B cell (primary cell): ENCODE measurements at regions not wholly inside any gene's neighbourhood (a gene's known extent, or its start where the extent isn't known, plus 50 kb on each side); places are given as distances from the start of the nearest gene placed in this dataset.

Experiments used
- ATAC-seq: fragments of 200-7000 bp; cut with Tn5 transposase; one replicate; pipeline ENCODE4 v1.10.0; 2021; ENCODE audit warnings: low read depth, mild to moderate bottlenecking, moderate number of reproducible peaks, moderate library complexity
- CTCF ChIA-PET: fragments of 350-600 bp; sonication (Branson Sonifier 250); formaldehyde crosslinking; loops from one replicate; lab custom pipeline; 2021; ENCODE audit warnings: antibody characterized with exemption, inconsistent platforms; lab: Charles Lee
- POLR2A ChIA-PET: fragments of 350-600 bp; sonication (Branson Sonifier 250); formaldehyde crosslinking; loops from one replicate; lab custom pipeline; 2021; ENCODE audit warnings: antibody characterized with exemption; lab: Charles Lee
- DNase-seq: peaks from one replicate; pipeline ENCODE4 v3.0.0; 2013
- H2AFZ ChIP-seq: 2 replicates; pipeline ENCODE4 v1.6.1; 2012; ENCODE audit warnings: mild to moderate bottlenecking, low read depth, low read length; ENCODE audit not compliant: insufficient read depth, poor library complexity, severe bottlenecking
- H3K27ac ChIP-seq, 2 donors: 1 replicate in 1 of 2; 2 replicates in 1 of 2; pipeline ENCODE4 v1.5.1; 2012 to 2013; ENCODE audit warnings: low read length in 2 of 2, mild to moderate bottlenecking in 2 of 2, moderate library complexity in 1 of 2
- H3K27me3 ChIP-seq, 4 experiments: fragments of 200-600 bp in 1 of 4; sonication (generic) in 1 of 4; replicated peaks in 1 of 4; 1 replicate in 2 of 4; 2 replicates in 2 of 4; pipeline versions ENCODE4 v1.6.1 to v1.7.0; 2013 to 2016; ENCODE audit warnings: low read length in 3 of 4, mild to moderate bottlenecking in 2 of 4, mixed read lengths in 1 of 4, moderate library complexity in 1 of 4; ENCODE audit not compliant: insufficient read depth in 4 of 4, control insufficient read depth in 3 of 4; ENCODE audit errors: control extremely low read depth in 1 of 4
- H3K36me3 ChIP-seq, 2 experiments: replicated peaks in 1 of 2; 1 replicate in 1 of 2; 2 replicates in 1 of 2; pipeline versions ENCODE4 v1.6.1 to v1.7.1; 2013; ENCODE audit warnings: low read length in 1 of 2; ENCODE audit not compliant: insufficient read depth in 2 of 2, control insufficient read depth in 1 of 2; ENCODE audit errors: control extremely low read depth in 1 of 2, extremely low read depth in 1 of 2
- H3K4me1 ChIP-seq, 2 donors: fragments of 200-600 bp in 1 of 2; sonication (generic) in 1 of 2; 1 replicate in 1 of 2; 2 replicates in 1 of 2; pipeline versions ENCODE4 v1.5.1 to v1.6.1; 2013 to 2017; ENCODE audit warnings: low read length in 2 of 2; ENCODE audit not compliant: control insufficient read depth in 2 of 2, insufficient read depth in 2 of 2
- H3K4me2 ChIP-seq: replicated peaks from 2 replicates; pipeline ENCODE3; 2012; ENCODE audit warnings: mild to moderate bottlenecking, low read depth, low read length; ENCODE audit not compliant: poor library complexity, severe bottlenecking
- H3K4me3 ChIP-seq, 5 experiments: fragments of 200-600 bp in 1 of 5; sonication (generic) in 1 of 5; 1 replicate in 3 of 5; 2 replicates in 2 of 5; pipeline versions ENCODE4 v1.5.1 to v1.7.0; 2011 to 2016; ENCODE audit warnings: low read length in 4 of 5, mild to moderate bottlenecking in 4 of 5, low read depth in 2 of 5, control low read depth in 1 of 5, moderate library complexity in 1 of 5; ENCODE audit not compliant: insufficient read depth in 1 of 5; ENCODE audit errors: control extremely low read depth in 1 of 5, extremely low read depth in 1 of 5
- H3K79me2 ChIP-seq: fragments of 200-600 bp; sonication (generic); one replicate; pipeline ENCODE4 v1.6.0; 2016; ENCODE audit warnings: low read length; ENCODE audit not compliant: control insufficient read depth, insufficient read depth
- H3K9ac ChIP-seq: fragments of 200-600 bp; sonication (generic); 2 replicates; pipeline ENCODE4 v1.6.1; 2017; ENCODE audit warnings: mild to moderate bottlenecking, low read length, moderate library complexity
- H3K9me3 ChIP-seq, 3 donors: one replicate each; pipeline versions ENCODE4 v1.6.1 to v1.7.1; 2013; ENCODE audit warnings: low read length in 2 of 3; ENCODE audit not compliant: control insufficient read depth in 2 of 3, insufficient read depth in 1 of 3; ENCODE audit errors: control extremely low read depth in 1 of 3
- H4K20me1 ChIP-seq: 2 replicates; pipeline ENCODE4 v1.6.0; 2012; ENCODE audit warnings: mild to moderate bottlenecking, low read length; ENCODE audit not compliant: insufficient read depth, control insufficient read depth, poor library complexity, severe bottlenecking
- H3K27ac Mint-ChIP-seq: one replicate; pipeline ENCODE4 v1.8.0; 2021; ENCODE audit warnings: mixed read lengths
- H3K27me3 Mint-ChIP-seq: one replicate; pipeline ENCODE4 v1.8.0; 2021; ENCODE audit warnings: mixed read lengths
- H3K4me1 Mint-ChIP-seq: one replicate; pipeline ENCODE4 v1.8.0; 2021; ENCODE audit warnings: mixed read lengths
- H3K4me3 Mint-ChIP-seq: one replicate; pipeline ENCODE4 v1.8.0; 2021; ENCODE audit warnings: mixed read lengths
- H3K9me3 Mint-ChIP-seq: one replicate; pipeline ENCODE4 v1.8.0; 2022; ENCODE audit warnings: mixed read lengths; ENCODE audit not compliant: insufficient read depth
- EZH2 ChIP-seq: IDR thresholded peaks from 2 replicates; pipeline ENCODE4 v1.6.1; 2012; ENCODE audit warnings: borderline replicate concordance, low read depth, mild to moderate bottlenecking, moderate library complexity, low read length; ENCODE audit not compliant: insufficient read depth, poor library complexity, severe bottlenecking
- WGBS: methylation state at CpG from one replicate; pipeline ENCODE4 v1.1.5; 2013; ENCODE audit warnings: missing lambda C conversion rate; ENCODE audit not compliant: insufficient coverage; 5-methylcytosine and 5-hydroxymethylcytosine counted together
- intact Hi-C: fragments of 100-400 bp; cut with micrococcal nuclease; formaldehyde crosslinking; loops from one replicate; pipeline ENCODE4 v1.10.0; 2022
- TF ChIP-seq, protein P1 (sequence below): fragments of 200-600 bp; IDR thresholded peaks from one replicate; pipeline ENCODE4 v1.8.0; 2022; ENCODE audit warnings: antibody characterized with exemption, mild to moderate bottlenecking

DNA sequence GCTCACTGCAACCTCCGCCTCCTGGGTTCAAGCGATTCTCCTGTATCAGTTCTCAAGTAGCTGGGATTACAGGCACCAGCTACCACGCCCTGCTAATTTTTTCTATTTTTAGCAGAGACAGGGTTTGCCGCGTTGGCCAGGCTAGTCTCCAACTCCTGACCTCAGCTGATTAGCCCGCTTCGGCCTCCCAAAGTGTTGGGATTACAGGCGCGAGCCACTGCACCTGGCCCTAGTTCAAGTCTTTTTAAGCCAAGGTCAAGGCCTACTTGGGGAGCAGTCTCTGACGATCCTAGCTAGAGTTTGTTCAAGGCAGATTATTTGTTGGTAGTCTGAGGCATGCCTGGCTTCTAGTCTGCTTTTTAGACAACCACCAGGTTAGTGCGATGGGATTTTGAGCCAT, 709.5 kb upstream of the COBL start:
- Histone ChIP-seq H3K4me1 (no peaks in the 10 kb centered on the region), H2AFZ (no peak overlapping the region), H3K9me3 (peaks cover 0 to 6% (median 0%) of the 10 kb centered on the region in 3 donors), H3K4me3 (no peak overlapping the region), H3K79me2 (no peaks in the 10 kb centered on the region), H3K27ac (no peak overlapping the region), H3K9ac (no peak overlapping the region), H4K20me1 (no peaks in the 10 kb centered on the region), H3K36me3 (no peaks in the 10 kb centered on the region), H3K27me3 (no peaks in the 10 kb centered on the region), H3K4me2 (no peak overlapping the region)
- TF ChIP-seq, protein P1, sequence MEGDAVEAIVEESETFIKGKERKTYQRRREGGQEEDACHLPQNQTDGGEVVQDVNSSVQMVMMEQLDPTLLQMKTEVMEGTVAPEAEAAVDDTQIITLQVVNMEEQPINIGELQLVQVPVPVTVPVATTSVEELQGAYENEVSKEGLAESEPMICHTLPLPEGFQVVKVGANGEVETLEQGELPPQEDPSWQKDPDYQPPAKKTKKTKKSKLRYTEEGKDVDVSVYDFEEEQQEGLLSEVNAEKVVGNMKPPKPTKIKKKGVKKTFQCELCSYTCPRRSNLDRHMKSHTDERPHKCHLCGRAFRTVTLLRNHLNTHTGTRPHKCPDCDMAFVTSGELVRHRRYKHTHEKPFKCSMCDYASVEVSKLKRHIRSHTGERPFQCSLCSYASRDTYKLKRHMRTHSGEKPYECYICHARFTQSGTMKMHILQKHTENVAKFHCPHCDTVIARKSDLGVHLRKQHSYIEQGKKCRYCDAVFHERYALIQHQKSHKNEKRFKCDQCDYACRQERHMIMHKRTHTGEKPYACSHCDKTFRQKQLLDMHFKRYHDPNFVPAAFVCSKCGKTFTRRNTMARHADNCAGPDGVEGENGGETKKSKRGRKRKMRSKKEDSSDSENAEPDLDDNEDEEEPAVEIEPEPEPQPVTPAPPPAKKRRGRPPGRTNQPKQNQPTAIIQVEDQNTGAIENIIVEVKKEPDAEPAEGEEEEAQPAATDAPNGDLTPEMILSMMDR = no peak
- TF ChIP-seq EZH2 = no peak
- WGBS = 85% methylated on average over 10 of the region's 11 CpGs
- H3K27me3 Mint-ChIP-seq = no peaks in the 10 kb centered on the region
- ATAC-seq (no peak), DNase-seq (no peak)
- ChIA-PET POLR2A (no interaction called here), CTCF (no interaction called here)
- H3K27ac Mint-ChIP-seq = no peak overlapping the region
- no peak overlapping the region for H3K4me3 Mint-ChIP-seq
- H3K9me3 Mint-ChIP-seq = no peaks in the 10 kb centered on the region
- H3K4me1 Mint-ChIP-seq = no peaks in the 10 kb centered on the region
- intact Hi-C loops = no loop called here

GRCh38 chr7:52021343-52021742, 704.7 kb upstream of the COBL start:
- no peak overlapping the region for H3K4me2 ChIP-seq
- no peaks in the 10 kb centered on the region for H3K4me1 ChIP-seq
- no peak overlapping the region for H3K9ac ChIP-seq
- Mint-ChIP-seq H3K4me3 (no peak overlapping the region), H3K27ac (no peak overlapping the region), H3K27me3 (no peaks in the 10 kb centered on the region), H3K4me1 (no peaks in the 10 kb centered on the region), H3K9me3 (no peaks in the 10 kb centered on the region)
- H3K27me3 ChIP-seq = no peaks in the 10 kb centered on the region
- no peaks in the 10 kb centered on the region for H3K36me3 ChIP-seq
- POLR2A ChIA-PET = no interaction called here
- H3K79me2 ChIP-seq = no peaks in the 10 kb centered on the region
- no peak overlapping the region for H3K4me3 ChIP-seq
- intact Hi-C loops = no loop called here
- ATAC-seq = no peak
- no peak for DNase-seq
- CTCF ChIA-PET = no interaction called here
- H4K20me1 ChIP-seq = no peaks in the 10 kb centered on the region
- WGBS = 13% methylated on average over 3 of the region's 3 CpGs
- H3K9me3 ChIP-seq = peaks cover 0 to 6% (median 0%) of the 10 kb centered on the region in 3 donors
- H3K27ac ChIP-seq = no peak overlapping the region
- TF ChIP-seq EZH2 = no peak
- TF ChIP-seq, protein P1 = no peak
- H2AFZ ChIP-seq = no peak overlapping the region
